ENCODE measurements at regions not wholly inside any gene's neighbourhood (a gene's known extent, or its start where the extent isn't known, plus 50 kb on each side); places are given as distances from the start of the nearest gene placed in this dataset.

DNA sequence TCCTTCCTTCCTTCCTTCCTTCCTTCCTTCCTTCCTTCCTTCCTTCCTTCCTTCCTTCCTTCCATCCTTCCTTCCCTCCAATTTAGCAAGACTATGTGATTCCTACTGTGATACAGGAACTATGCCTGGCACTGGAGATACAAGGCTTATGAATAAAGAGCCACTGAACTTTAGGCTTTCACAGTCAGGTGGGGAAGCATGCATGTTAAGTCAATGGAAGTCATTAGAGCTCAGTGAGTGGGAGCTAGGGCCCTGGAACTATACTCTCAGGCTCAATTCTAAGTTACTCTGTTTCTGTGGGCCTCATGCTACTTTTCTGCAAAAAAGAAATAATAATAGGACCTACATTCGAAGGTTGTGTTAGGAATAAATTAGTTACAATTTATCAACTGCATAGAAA, 527.6 kb upstream of the ZEB2 start:
- Histone ChIP-seq H3K9me3 (ENCODE audit: control insufficient read depth, insufficient read depth, low read depth, low read length) (no peaks in the 10 kb centered on the region), H3K27ac (ENCODE audit: low read depth, low read length) (no peak overlapping the region), H3K9ac (ENCODE audit: low read length) (no peak overlapping the region), H3K4me1 (ENCODE audit: control insufficient read depth, insufficient read depth, low read length) (no peaks in the 10 kb centered on the region), H3K27me3 (ENCODE audit: control insufficient read depth, insufficient read depth, low read length) (no peaks in the 10 kb centered on the region), H3K4me3 (ENCODE audit: low read depth, low read length) (no peak overlapping the region), H3K36me3 (ENCODE audit: control insufficient read depth, insufficient read depth, low read length) (no peaks in the 10 kb centered on the region)

DNA sequence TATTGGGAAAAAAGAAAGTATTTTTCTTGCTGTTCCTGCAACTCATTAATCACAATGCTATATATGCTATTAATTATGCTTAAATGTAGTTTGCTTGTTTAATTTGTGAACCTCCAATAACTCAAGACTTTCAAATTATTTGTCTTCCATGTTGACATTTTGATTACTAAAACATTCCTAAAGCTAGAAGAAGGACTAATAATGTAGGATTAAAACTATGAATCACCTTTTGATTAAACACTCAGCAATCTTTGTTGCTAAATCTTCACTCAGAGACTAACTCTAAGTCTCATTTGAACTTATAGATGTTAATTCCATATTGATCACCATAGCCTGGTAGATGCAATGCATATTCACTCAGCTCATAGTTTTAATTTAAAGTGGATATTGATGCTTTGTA, 524.6 kb upstream of the ZEB2 start:
- Histone ChIP-seq H3K9me3 (ENCODE audit: control insufficient read depth, insufficient read depth, low read depth, low read length) (no peaks in the 10 kb centered on the region), H3K36me3 (ENCODE audit: control insufficient read depth, insufficient read depth, low read length) (no peaks in the 10 kb centered on the region), H3K4me1 (ENCODE audit: control insufficient read depth, insufficient read depth, low read length) (no peaks in the 10 kb centered on the region), H3K27ac (ENCODE audit: low read depth, low read length) (no peak overlapping the region), H3K27me3 (ENCODE audit: control insufficient read depth, insufficient read depth, low read length) (no peaks in the 10 kb centered on the region), H3K4me3 (ENCODE audit: low read depth, low read length) (no peak overlapping the region), H3K9ac (ENCODE audit: low read length) (no peak overlapping the region)

DNA sequence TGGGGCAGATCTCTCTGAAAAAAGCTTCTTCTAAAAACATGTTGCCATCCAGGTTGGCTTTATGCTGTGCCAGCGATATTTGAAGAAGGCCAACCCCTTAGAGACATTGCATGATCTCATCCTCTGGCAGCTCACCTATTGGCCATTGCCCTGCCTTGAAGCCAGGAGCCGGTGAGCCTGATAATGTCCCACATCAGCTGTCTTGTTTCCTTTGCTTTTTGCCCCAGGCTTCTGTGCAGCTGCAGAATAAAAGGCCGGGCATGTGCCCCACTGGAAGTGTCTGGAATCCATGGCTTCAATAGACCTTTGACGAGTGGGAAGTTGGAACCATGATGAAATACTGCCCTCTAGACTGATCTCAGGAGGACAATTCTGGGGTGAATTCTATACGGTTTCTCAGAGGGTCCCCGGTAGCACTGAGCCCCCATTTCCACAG, 523.5 kb upstream of the ZEB2 start:
- Histone ChIP-seq H3K4me1 (ENCODE audit: control insufficient read depth, insufficient read depth, low read length) (no peaks in the 10 kb centered on the region), H3K9ac (ENCODE audit: low read length) (no peak overlapping the region), H3K27ac (ENCODE audit: low read depth, low read length) (no peak overlapping the region), H3K9me3 (ENCODE audit: control insufficient read depth, insufficient read depth, low read depth, low read length) (no peaks in the 10 kb centered on the region), H3K27me3 (ENCODE audit: control insufficient read depth, insufficient read depth, low read length) (no peaks in the 10 kb centered on the region), H3K4me3 (ENCODE audit: low read depth, low read length) (no peak overlapping the region), H3K36me3 (ENCODE audit: control insufficient read depth, insufficient read depth, low read length) (no peaks in the 10 kb centered on the region)

DNA sequence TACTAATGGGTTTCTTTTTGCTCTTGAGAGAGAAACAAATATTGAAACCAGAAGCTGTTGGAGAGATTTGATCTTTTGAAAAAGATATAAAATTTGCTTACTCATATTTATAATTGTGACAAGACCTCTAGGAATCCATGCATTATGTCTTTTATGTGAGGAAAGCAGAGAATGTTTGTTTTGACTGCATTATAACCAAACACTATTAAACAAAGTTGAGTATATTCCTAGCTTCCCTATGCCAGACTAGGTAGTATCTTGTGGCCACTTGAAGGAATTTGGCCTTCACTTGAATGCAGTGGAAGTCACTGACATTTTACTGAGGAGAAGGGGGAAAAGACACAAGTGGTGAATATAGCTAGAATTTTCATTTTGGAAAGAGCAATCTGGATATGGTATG, 521.8 kb upstream of the ZEB2 start:
- Histone ChIP-seq H3K36me3 (ENCODE audit: control insufficient read depth, insufficient read depth, low read length) (no peaks in the 10 kb centered on the region), H3K4me1 (ENCODE audit: control insufficient read depth, insufficient read depth, low read length) (no peaks in the 10 kb centered on the region)

DNA sequence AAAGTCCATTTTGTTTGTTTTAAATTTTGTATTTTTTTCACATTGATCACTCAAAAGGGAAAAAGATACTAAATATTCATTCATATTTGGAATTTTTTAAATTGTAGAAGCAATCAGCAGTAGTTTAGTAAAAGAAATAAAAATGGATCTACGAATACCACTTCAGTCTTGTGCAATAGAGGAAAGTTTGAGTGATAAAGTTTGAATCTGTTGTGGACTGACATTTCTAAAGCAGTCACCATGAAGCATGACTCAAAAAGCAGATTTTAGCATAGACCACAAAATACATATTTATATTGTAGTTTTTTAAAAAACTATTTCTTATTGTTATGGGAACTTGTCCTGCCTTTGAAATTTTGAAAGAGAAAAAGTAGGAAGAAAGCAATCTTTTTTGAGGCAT, 520.5 kb upstream of the ZEB2 start:
- Histone ChIP-seq H3K27me3 (ENCODE audit: control insufficient read depth, insufficient read depth, low read length) (no peaks in the 10 kb centered on the region), H3K36me3 (ENCODE audit: control insufficient read depth, insufficient read depth, low read length) (no peaks in the 10 kb centered on the region), H3K9me3 (ENCODE audit: control insufficient read depth, insufficient read depth, low read depth, low read length) (no peaks in the 10 kb centered on the region), H3K9ac (ENCODE audit: low read length) (no peak overlapping the region), H3K4me1 (ENCODE audit: control insufficient read depth, insufficient read depth, low read length) (no peaks in the 10 kb centered on the region), H3K27ac (ENCODE audit: low read depth, low read length) (no peak overlapping the region), H3K4me3 (ENCODE audit: low read depth, low read length) (no peak overlapping the region)

More for the DNA sequence above, 521.8 kb upstream of the ZEB2 start:
- H3K4me3 ChIP-seq (ENCODE audit: low read depth, low read length): no peak overlapping the region
- no peaks in the 10 kb centered on the region for H3K27me3 ChIP-seq (ENCODE audit: control insufficient read depth, insufficient read depth, low read length)
- no peak overlapping the region for H3K27ac ChIP-seq (ENCODE audit: low read depth, low read length)
- H3K9me3 ChIP-seq (ENCODE audit: control insufficient read depth, insufficient read depth, low read depth, low read length): no peaks in the 10 kb centered on the region
- no peak overlapping the region for H3K9ac ChIP-seq (ENCODE audit: low read length)

DNA sequence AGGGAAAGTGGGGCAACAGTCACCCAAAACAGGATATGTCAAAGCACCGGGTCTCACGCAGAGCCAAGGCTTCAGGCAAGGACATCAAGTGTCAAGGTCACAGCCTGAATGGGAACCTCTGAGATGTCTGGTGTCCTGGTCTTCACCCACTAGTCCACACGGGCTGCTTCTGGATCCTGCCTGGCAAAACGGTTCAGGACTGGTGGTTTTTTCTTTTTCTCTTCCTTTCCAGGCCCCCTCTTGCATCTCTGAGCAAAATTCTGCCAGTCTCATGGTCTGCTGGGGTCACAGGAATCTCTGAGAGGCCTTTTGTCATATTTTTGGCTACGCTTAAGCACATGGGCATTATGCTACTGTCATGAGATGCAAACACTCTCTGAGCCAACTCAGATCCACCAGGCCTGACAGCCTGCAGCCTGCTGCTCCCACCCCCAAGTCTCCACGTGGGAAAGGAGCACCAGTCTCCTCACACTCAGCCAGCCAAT, 518.2 kb upstream of the ZEB2 start:
- no peak overlapping the region for H3K27ac ChIP-seq (ENCODE audit: low read depth, low read length)
- no peaks in the 10 kb centered on the region for H3K36me3 ChIP-seq (ENCODE audit: control insufficient read depth, insufficient read depth, low read length)
- no peaks in the 10 kb centered on the region for H3K4me1 ChIP-seq (ENCODE audit: control insufficient read depth, insufficient read depth, low read length)
- H3K9ac ChIP-seq (ENCODE audit: low read length): no peak overlapping the region
- H3K27me3 ChIP-seq (ENCODE audit: control insufficient read depth, insufficient read depth, low read length): no peaks in the 10 kb centered on the region
- H3K4me3 ChIP-seq (ENCODE audit: low read depth, low read length): no peak overlapping the region
- H3K9me3 ChIP-seq (ENCODE audit: control insufficient read depth, insufficient read depth, low read depth, low read length): no peaks in the 10 kb centered on the region; the same call in 1 of the 2 replicates

DNA sequence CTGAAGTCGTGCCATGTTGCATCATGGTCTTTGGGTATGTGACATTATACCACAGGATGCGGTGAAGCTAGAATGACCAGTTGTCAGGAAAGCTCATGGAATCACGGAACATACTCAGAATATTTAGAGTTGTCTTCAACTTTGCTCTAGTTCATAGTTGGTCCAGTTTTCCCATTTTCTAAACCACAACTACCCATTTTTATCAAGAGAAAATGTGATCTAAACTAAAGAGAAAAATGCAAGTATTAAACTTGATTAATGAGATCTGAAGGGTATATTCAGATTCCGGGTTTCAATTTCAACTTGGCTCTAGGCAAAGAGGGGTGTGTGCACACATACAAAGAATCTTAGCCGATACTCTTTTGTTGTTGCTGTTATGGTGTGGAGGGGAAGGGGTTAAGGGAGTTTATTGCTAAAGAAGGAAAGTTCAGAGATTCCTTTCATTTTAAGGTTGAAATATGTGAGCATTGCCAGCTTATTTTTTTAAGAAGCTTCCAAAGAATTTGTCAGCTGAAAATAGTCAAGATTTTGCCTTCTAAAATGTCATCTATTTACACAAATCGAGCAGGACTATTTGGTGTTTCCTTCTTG, 516.6 kb upstream of the ZEB2 start:
- Histone ChIP-seq H3K27me3 (ENCODE audit: control insufficient read depth, insufficient read depth, low read length) (no peaks in the 10 kb centered on the region), H3K9me3 (ENCODE audit: control insufficient read depth, insufficient read depth, low read depth, low read length) (no peaks in the 10 kb centered on the region; the same call in 1 of the 2 replicates), H3K4me1 (ENCODE audit: control insufficient read depth, insufficient read depth, low read length) (no peaks in the 10 kb centered on the region), H3K27ac (ENCODE audit: low read depth, low read length) (no peak overlapping the region), H3K9ac (ENCODE audit: low read length) (no peak overlapping the region), H3K4me3 (ENCODE audit: low read depth, low read length) (no peak overlapping the region), H3K36me3 (ENCODE audit: control insufficient read depth, insufficient read depth, low read length) (no peaks in the 10 kb centered on the region)

DNA sequence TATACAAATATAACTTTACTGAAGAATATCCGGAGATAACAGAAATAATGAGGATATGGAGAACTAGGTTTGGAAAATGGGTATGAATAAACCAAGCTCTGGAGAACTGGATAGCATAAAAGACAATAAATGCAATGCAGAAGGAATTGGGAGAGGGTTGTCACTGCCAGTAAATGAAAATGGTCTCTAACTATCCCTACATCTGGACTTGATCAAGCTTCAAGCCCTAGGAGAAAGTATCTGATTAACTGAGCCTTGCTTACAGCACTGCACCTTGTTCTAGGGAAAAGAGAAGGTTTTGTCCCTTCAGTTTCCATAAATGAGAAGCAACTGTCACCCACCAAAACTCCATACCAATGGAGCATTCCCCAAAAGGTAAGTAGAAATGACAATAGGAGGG, 514.6 kb upstream of the ZEB2 start:
- H3K4me3 ChIP-seq (ENCODE audit: low read depth, low read length): no peak overlapping the region
- no peaks in the 10 kb centered on the region for H3K36me3 ChIP-seq (ENCODE audit: control insufficient read depth, insufficient read depth, low read length)
- H3K9ac ChIP-seq (ENCODE audit: low read length): no peak overlapping the region
- no peaks in the 10 kb centered on the region for H3K4me1 ChIP-seq (ENCODE audit: control insufficient read depth, insufficient read depth, low read length)
- no peak overlapping the region for H3K27ac ChIP-seq (ENCODE audit: low read depth, low read length)
- no peaks in the 10 kb centered on the region; the same call in 1 of the 2 replicates for H3K9me3 ChIP-seq (ENCODE audit: control insufficient read depth, insufficient read depth, low read depth, low read length)
- H3K27me3 ChIP-seq (ENCODE audit: control insufficient read depth, insufficient read depth, low read length): no peaks in the 10 kb centered on the region

DNA sequence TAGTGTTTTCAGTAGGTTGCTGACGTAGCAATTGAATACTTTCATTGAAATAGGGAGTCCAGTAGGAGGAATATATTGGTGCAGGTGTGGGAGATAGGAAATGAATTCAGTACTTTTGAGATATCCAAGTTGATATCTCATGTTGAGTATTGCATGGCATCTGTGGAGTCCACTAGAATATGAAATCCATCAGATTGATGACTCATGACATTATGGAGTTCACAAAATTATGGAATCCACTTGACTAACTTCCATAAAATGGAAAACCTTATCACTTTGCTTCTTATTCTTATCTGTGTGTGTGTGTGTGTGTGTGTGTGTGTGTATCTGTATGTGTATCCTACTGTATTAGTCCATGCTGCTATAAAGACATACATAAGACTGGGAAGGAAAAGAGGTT, 513.5 kb upstream of the ZEB2 start:
- H3K4me3 ChIP-seq (ENCODE audit: low read depth, low read length): no peak overlapping the region

DNA sequence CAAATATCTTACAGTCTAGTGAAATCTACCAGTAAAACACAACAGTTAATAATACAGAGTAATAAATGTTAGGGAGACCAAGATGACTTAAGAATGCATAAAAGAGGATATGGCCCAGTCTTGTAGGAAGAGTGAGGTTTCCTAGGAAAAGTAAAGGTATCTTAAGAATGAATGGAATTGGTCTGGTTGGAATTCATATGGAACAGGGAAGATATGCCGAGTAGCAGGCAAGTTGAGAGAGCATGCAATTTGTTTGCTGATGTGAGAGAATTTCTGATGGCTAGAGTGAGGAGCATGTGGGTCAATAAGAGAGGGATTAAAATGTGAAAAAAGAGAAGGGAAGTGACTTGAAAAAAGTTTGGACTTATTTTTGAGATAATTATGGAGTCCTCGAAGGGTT, 512.9 kb upstream of the ZEB2 start:
- Histone ChIP-seq H3K27ac (ENCODE audit: low read depth, low read length) (no peak overlapping the region), H3K9ac (ENCODE audit: low read length) (no peak overlapping the region), H3K4me1 (ENCODE audit: control insufficient read depth, insufficient read depth, low read length) (no peaks in the 10 kb centered on the region), H3K9me3 (ENCODE audit: control insufficient read depth, insufficient read depth, low read depth, low read length) (no peaks in the 10 kb centered on the region; the same call in 1 of the 2 replicates), H3K27me3 (ENCODE audit: control insufficient read depth, insufficient read depth, low read length) (no peaks in the 10 kb centered on the region), H3K36me3 (ENCODE audit: control insufficient read depth, insufficient read depth, low read length) (no peaks in the 10 kb centered on the region), H3K4me3 (ENCODE audit: low read depth, low read length) (no peak overlapping the region)

More for the DNA sequence above, 513.5 kb upstream of the ZEB2 start:
- no peak overlapping the region for H3K9ac ChIP-seq (ENCODE audit: low read length)
- no peaks in the 10 kb centered on the region for H3K36me3 ChIP-seq (ENCODE audit: control insufficient read depth, insufficient read depth, low read length)
- H3K4me1 ChIP-seq (ENCODE audit: control insufficient read depth, insufficient read depth, low read length): no peaks in the 10 kb centered on the region
- no peaks in the 10 kb centered on the region; the same call in 1 of the 2 replicates for H3K9me3 ChIP-seq (ENCODE audit: control insufficient read depth, insufficient read depth, low read depth, low read length)
- H3K27me3 ChIP-seq (ENCODE audit: control insufficient read depth, insufficient read depth, low read length): no peaks in the 10 kb centered on the region
- no peak overlapping the region for H3K27ac ChIP-seq (ENCODE audit: low read depth, low read length)

DNA sequence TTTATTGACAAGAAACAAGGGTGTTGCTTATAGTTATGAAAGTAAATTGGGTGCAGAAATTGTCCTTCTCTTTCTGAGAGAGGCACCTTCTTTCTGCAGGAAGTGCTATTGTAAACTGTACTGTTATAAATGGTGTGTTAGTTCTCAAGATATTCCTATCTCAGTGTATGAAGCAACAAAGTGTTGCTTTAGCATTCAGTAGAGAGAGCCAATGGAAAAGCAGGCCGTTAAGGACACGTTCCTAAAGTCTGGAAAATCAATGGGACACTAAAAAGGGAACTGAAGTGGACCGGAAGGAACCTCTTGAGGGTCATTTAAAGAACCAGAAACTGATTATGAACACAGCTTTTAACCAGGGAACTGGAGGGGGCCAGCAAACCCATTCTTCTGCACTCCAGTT, 510.0 kb upstream of the ZEB2 start:
- Histone ChIP-seq H3K27ac (ENCODE audit: low read depth, low read length) (no peak overlapping the region), H3K9me3 (ENCODE audit: control insufficient read depth, insufficient read depth, low read depth, low read length) (no peaks in the 10 kb centered on the region; the same call in 1 of the 2 replicates), H3K27me3 (ENCODE audit: control insufficient read depth, insufficient read depth, low read length) (no peaks in the 10 kb centered on the region), H3K4me1 (ENCODE audit: control insufficient read depth, insufficient read depth, low read length) (no peaks in the 10 kb centered on the region), H3K4me3 (ENCODE audit: low read depth, low read length) (no peak overlapping the region), H3K9ac (ENCODE audit: low read length) (no peak overlapping the region), H3K36me3 (ENCODE audit: control insufficient read depth, insufficient read depth, low read length) (no peaks in the 10 kb centered on the region)

All from HUES6 (cell line).